SK-N-SH (cell line): ENCODE measurements at regions not wholly inside any gene's neighbourhood (a gene's known extent, or its start where the extent isn't known, plus 50 kb on each side); places are given as distances from the start of the nearest gene placed in this dataset.

Experiments
- CTCF ChIA-PET: fragments of 300-600, 350-600 bp; formaldehyde crosslinking; extraction: SDS; loops from one replicate; lab custom pipeline; 2021; lab: Yijun Ruan, JAX
- POLR2A ChIA-PET: fragments of 350-600 bp; sonication (Branson Sonifier 250); formaldehyde crosslinking; extraction: SDS; loops from one replicate; lab custom pipeline; 2020; ENCODE audit warnings: antibody characterized with exemption, inconsistent platforms; lab: Yijun Ruan, JAX
- DNase-seq: peaks from one replicate; pipeline ENCODE4 v3.0.0; 2012
- H2AFZ ChIP-seq: fragments of 200-600 bp; sonication (generic); 2 replicates; pipeline ENCODE4 v1.8.1; 2016; ENCODE audit warnings: antibody characterized with exemption, mild to moderate bottlenecking, low read depth
- H3F3A ChIP-seq: fragments of 200-600 bp; sonication (generic); replicated peaks from 2 replicates; pipeline ENCODE3; 2016; ENCODE audit warnings: antibody characterized with exemption, mild to moderate bottlenecking; ENCODE audit not compliant: insufficient read depth
- H3K27ac ChIP-seq, 2 experiments: fragments of 200-500 bp in 1 of 2; fragments of 200-600 bp in 1 of 2; sonication (Bioruptor generic) in 1 of 2; sonication (generic), shearing (Covaris generic) in 1 of 2; 2 replicates each; pipeline versions ENCODE4 v1.5.1 to v1.6.1; 2014 to 2016; ENCODE audit warnings: low read depth in 2 of 2, inconsistent platforms in 1 of 2, low read length in 1 of 2, mild to moderate bottlenecking in 1 of 2, mixed read lengths in 1 of 2
- H3K27me3 ChIP-seq: fragments of 200-600 bp; sonication (generic), shearing (Covaris generic); 2 replicates; pipeline ENCODE4 v1.6.1; 2016; ENCODE audit warnings: mixed run types; ENCODE audit not compliant: insufficient read depth
- H3K36me3 ChIP-seq, 2 experiments: fragments of 200-500 bp in 1 of 2; fragments of 200-600 bp in 1 of 2; sonication (Bioruptor generic) in 1 of 2; sonication (generic) in 1 of 2; replicated peaks in 1 of 2; 2 replicates each; pipeline versions ENCODE3 to v1.5.1; 2014 to 2016; ENCODE audit warnings: low read length in 1 of 2, mild to moderate bottlenecking in 1 of 2; ENCODE audit not compliant: insufficient read depth in 2 of 2, control insufficient read depth in 1 of 2
- H3K4me1 ChIP-seq, 2 experiments: fragments of 200-500 bp in 1 of 2; fragments of 200-600 bp in 1 of 2; sonication (Bioruptor generic) in 1 of 2; sonication (generic), shearing (Covaris generic) in 1 of 2; 2 replicates each; pipeline versions ENCODE4 v1.5.1 to v1.6.1; 2014 to 2016; ENCODE audit warnings: low read depth in 1 of 2, low read length in 1 of 2, mixed run types in 1 of 2; ENCODE audit not compliant: insufficient read depth in 2 of 2, control insufficient read depth in 1 of 2
- H3K4me2 ChIP-seq: fragments of 200-600 bp; sonication (generic), shearing (Covaris generic); 2 replicates; pipeline ENCODE4 v1.6.1; 2017; ENCODE audit warnings: mixed run types
- H3K4me3 ChIP-seq, 2 experiments: fragments of 200-500 bp in 1 of 2; fragments of 200-600 bp in 1 of 2; sonication (Bioruptor generic) in 1 of 2; sonication (generic), shearing (Covaris generic) in 1 of 2; 2 replicates each; pipeline versions ENCODE4 v1.5.1 to v1.8.1; 2014 to 2016; ENCODE audit warnings: low read depth in 2 of 2, inconsistent platforms in 1 of 2, low read length in 1 of 2, mild to moderate bottlenecking in 1 of 2, mixed read lengths in 1 of 2, moderate library complexity in 1 of 2
- H3K79me2 ChIP-seq: fragments of 200-600 bp; sonication (generic); 2 replicates; pipeline ENCODE4 v1.8.1; 2017; ENCODE audit warnings: mild to moderate bottlenecking; ENCODE audit not compliant: insufficient read depth
- H3K9ac ChIP-seq: fragments of 200-600 bp; sonication (generic); 2 replicates; pipeline ENCODE4 v1.6.1; 2017; ENCODE audit warnings: mixed run types
- H3K9me2 ChIP-seq: fragments of 200-600 bp; sonication (generic); 2 replicates; pipeline ENCODE4 v1.6.1; 2017; ENCODE audit warnings: mixed run types
- H3K9me3 ChIP-seq: fragments of 200-600 bp; sonication (generic); 2 replicates; pipeline ENCODE4 v1.6.1; 2017; ENCODE audit warnings: mixed run types, mild to moderate bottlenecking, moderate library complexity
- H4K20me1 ChIP-seq: fragments of 200-600 bp; sonication (generic); 2 replicates; pipeline ENCODE4 v1.6.1; 2017; ENCODE audit warnings: mild to moderate bottlenecking, mixed run types; ENCODE audit not compliant: insufficient read depth
- CHD2 ChIP-seq: fragments of 150-350 bp; IDR thresholded peaks from 2 replicates; pipeline ENCODE4 v1.6.1; 2018; ENCODE audit warnings: low read length; ENCODE audit not compliant: partially characterized antibody
- ELF1 ChIP-seq: IDR thresholded peaks from 2 replicates; pipeline ENCODE4 v1.4.0; 2012
- EZH2phosphoT487 ChIP-seq: fragments of 200-600 bp; sonication (generic); IDR thresholded peaks from 2 replicates; pipeline ENCODE4 v1.6.1; 2017; ENCODE audit warnings: low read depth, mixed run types, mild to moderate bottlenecking, antibody characterized with exemption, moderate library complexity, borderline replicate concordance
- FOSL2 ChIP-seq: IDR thresholded peaks from 2 replicates; pipeline ENCODE4 v1.4.0; 2012; ENCODE audit warnings: low read depth, mild to moderate bottlenecking, moderate library complexity, borderline replicate concordance
- FOXJ3 ChIP-seq: sonication (generic); formaldehyde crosslinking; IDR thresholded peaks from 2 replicates; pipeline ENCODE4 v1.5.1; 2020; ENCODE audit warnings: mild to moderate bottlenecking, missing genetic modification reagents
- MEF2A ChIP-seq: IDR thresholded peaks from 2 replicates; pipeline ENCODE4 v1.4.0; 2012; ENCODE audit warnings: low read depth, borderline replicate concordance
- NFIC ChIP-seq: IDR thresholded peaks from 2 replicates; pipeline ENCODE4 v1.4.0; 2012; ENCODE audit warnings: borderline replicate concordance
- NRF1 ChIP-seq: IDR thresholded peaks from 2 replicates; pipeline ENCODE4 v1.6.1; 2012; ENCODE audit warnings: low read depth, mild to moderate bottlenecking, low read length
- RAD21 ChIP-seq: IDR thresholded peaks from 2 replicates; pipeline ENCODE4 v1.6.1; 2012; ENCODE audit warnings: mild to moderate bottlenecking, low read length
- RXRA ChIP-seq: IDR thresholded peaks from 2 replicates; pipeline ENCODE4 v1.4.0; 2012; ENCODE audit warnings: low read depth, mild to moderate bottlenecking, borderline replicate concordance
- TAF1 ChIP-seq: IDR thresholded peaks from 2 replicates; pipeline ENCODE4 v1.6.1; 2012; ENCODE audit warnings: low read depth, mild to moderate bottlenecking, low read length, moderate library complexity, borderline replicate concordance
- YY1 ChIP-seq: IDR thresholded peaks from 2 replicates; pipeline ENCODE4 v1.4.0; 2012; ENCODE audit warnings: low read depth, mild to moderate bottlenecking
- WGBS: methylation state at CpG from one replicate; pipeline ENCODE4 v1.1.6; 2017; ENCODE audit warnings: low lambda C conversion rate; 5-methylcytosine and 5-hydroxymethylcytosine counted together
- TF ChIP-seq, protein P1 (sequence below): IDR thresholded peaks from 2 replicates; pipeline ENCODE4 v1.4.0; 2012; ENCODE audit warnings: low read depth, borderline replicate concordance
- TF ChIP-seq, protein P2 (sequence below): fragments of 200-600 bp; sonication (generic); IDR thresholded peaks from 2 replicates; pipeline ENCODE4 v1.6.1; 2017; ENCODE audit warnings: antibody characterized with exemption, mild to moderate bottlenecking, moderate library complexity

DNA sequence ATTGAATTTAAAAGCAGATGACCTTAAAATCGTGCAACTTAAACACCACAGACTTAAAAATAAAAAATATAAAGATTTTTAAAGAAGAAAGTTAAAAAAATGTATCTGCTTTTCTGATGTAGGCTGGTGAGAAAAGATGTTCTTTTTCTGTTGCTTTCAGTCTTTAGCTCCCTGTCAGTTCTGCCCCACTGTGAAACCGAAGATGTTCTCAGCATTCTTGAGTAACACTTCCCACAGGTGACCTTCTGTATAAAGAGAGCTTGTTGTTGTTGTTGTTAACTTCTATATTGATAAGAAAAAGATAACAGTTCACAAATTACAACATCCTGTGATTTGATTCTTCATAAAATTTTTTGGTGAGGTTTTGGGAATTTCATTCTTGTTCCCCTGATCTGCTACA lies 377.9 kb upstream of the RGS6 start:
- no peaks in the 10 kb centered on the region for H3K9me3 ChIP-seq
- no peak for DNase-seq
- H3K27ac ChIP-seq = no peak overlapping the region
- peaks cover 0 to 18% of the 10 kb centered on the region in 2 experiments for H3K36me3 ChIP-seq
- no peak overlapping the region for H3K4me3 ChIP-seq
- POLR2A ChIA-PET = no interaction called here
- H4K20me1 ChIP-seq = no peaks in the 10 kb centered on the region
- no peak overlapping the region for H3K4me2 ChIP-seq
- H3K27me3 ChIP-seq = no peaks in the 10 kb centered on the region
- H3F3A ChIP-seq = peaks cover 13% of the 10 kb centered on the region
- peaks cover 4 to 16% of the 10 kb centered on the region in 2 experiments; a peak in 3 of 4 replicates for H3K4me1 ChIP-seq
- WGBS = 72% methylated on average over 2 of the region's 2 CpGs
- CTCF ChIA-PET = interaction anchor here (1.2 kb wide), 1 partner anchor 8 kb away, joined by 3 read pairs; no protein-coding TSS in a partner anchor
- TF ChIP-seq NRF1 (no peak), NFIC (no peak), ELF1 (no peak), CHD2 (no peak), EZH2phosphoT487 (no peak), FOSL2 (no peak), MEF2A (no peak), YY1 (no peak)
- TF ChIP-seq, protein P1, sequence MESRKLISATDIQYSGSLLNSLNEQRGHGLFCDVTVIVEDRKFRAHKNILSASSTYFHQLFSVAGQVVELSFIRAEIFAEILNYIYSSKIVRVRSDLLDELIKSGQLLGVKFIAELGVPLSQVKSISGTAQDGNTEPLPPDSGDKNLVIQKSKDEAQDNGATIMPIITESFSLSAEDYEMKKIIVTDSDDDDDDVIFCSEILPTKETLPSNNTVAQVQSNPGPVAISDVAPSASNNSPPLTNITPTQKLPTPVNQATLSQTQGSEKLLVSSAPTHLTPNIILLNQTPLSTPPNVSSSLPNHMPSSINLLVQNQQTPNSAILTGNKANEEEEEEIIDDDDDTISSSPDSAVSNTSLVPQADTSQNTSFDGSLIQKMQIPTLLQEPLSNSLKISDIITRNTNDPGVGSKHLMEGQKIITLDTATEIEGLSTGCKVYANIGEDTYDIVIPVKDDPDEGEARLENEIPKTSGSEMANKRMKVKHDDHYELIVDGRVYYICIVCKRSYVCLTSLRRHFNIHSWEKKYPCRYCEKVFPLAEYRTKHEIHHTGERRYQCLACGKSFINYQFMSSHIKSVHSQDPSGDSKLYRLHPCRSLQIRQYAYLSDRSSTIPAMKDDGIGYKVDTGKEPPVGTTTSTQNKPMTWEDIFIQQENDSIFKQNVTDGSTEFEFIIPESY = no peak
- TF ChIP-seq, protein P2, sequence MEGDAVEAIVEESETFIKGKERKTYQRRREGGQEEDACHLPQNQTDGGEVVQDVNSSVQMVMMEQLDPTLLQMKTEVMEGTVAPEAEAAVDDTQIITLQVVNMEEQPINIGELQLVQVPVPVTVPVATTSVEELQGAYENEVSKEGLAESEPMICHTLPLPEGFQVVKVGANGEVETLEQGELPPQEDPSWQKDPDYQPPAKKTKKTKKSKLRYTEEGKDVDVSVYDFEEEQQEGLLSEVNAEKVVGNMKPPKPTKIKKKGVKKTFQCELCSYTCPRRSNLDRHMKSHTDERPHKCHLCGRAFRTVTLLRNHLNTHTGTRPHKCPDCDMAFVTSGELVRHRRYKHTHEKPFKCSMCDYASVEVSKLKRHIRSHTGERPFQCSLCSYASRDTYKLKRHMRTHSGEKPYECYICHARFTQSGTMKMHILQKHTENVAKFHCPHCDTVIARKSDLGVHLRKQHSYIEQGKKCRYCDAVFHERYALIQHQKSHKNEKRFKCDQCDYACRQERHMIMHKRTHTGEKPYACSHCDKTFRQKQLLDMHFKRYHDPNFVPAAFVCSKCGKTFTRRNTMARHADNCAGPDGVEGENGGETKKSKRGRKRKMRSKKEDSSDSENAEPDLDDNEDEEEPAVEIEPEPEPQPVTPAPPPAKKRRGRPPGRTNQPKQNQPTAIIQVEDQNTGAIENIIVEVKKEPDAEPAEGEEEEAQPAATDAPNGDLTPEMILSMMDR = no peak
- no peak overlapping the region for H3K9ac ChIP-seq
- H3K79me2 ChIP-seq = peaks cover 30% of the 10 kb centered on the region; the same call in 1 of the 2 replicates
- H2AFZ ChIP-seq = no peak overlapping the region
- H3K9me2 ChIP-seq = no peaks in the 10 kb centered on the region

DNA sequence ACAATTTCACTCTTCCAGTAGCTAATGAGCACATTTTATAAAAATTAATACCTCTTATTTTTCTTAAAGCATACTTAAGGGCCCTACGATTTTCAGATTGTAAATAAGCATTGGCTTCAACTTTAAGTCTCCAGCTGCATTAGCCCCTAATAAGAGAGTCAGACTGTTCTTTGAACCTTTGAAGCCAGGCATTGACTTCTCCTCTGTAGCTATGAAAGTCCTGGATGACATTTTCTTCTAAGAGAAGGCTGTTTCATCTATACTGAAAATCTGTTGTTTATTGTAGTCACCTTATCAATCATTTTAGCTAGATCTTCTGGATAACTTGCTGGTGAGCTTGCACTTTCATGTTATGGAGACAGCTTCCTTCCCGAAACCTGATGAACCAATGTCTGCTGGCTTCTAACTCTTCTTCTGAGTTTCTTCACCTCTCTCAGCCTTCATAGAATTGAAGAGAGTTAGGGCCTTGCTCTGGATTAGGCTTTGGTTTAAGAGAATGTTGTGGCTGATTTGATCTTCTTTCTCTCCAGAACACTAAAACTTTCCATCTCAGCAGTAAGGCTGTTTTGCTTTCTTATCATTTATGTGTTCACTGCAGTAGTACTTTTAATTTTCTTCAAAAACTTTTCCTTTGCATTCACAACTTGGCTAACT lies 377.1 kb upstream of the RGS6 start:
- no peak for DNase-seq
- H3K4me3 ChIP-seq = no peak overlapping the region
- peaks cover 4 to 16% of the 10 kb centered on the region in 2 experiments; a peak in 3 of 4 replicates for H3K4me1 ChIP-seq
- 96% methylated on average over 2 of the region's 2 CpGs for WGBS
- TF ChIP-seq RAD21 = no peak
- no peak for TF ChIP-seq FOXJ3 (CRISPR knock-in tag)
- no peak for TF ChIP-seq YY1
- TF ChIP-seq RXRA = no peak
- TF ChIP-seq TAF1 = no peak
- no peak for TF ChIP-seq CHD2
- no peak for TF ChIP-seq NRF1
- TF ChIP-seq MEF2A = no peak
- TF ChIP-seq, protein P1 = no peak
- H3K27me3 ChIP-seq = no peaks in the 10 kb centered on the region
- H2AFZ ChIP-seq = no peak overlapping the region
- H3K9me3 ChIP-seq = no peaks in the 10 kb centered on the region
- no peaks in the 10 kb centered on the region for H3K9me2 ChIP-seq
- H3K4me2 ChIP-seq = no peak overlapping the region; the same call in 1 of the 2 replicates
- no peak overlapping the region for H3K27ac ChIP-seq
- H4K20me1 ChIP-seq = no peaks in the 10 kb centered on the region
- peaks cover 22% of the 10 kb centered on the region; the same call in 1 of the 2 replicates for H3K79me2 ChIP-seq
- peaks cover 13% of the 10 kb centered on the region for H3F3A ChIP-seq
- ChIA-PET CTCF (interaction anchor here (0.7 to 1.2 kb wide), 2 partner anchors 9 to 17 kb away, joined by 3 read pairs; no protein-coding TSS in a partner anchor), POLR2A (interaction anchor here (0.6 kb wide), 1 partner anchor 363 kb away, joined by 3 read pairs; no protein-coding TSS in a partner anchor)
- no peak overlapping the region for H3K9ac ChIP-seq
- H3K36me3 ChIP-seq = peaks cover 0 to 18% of the 10 kb centered on the region in 2 experiments
